Lower leg skin (tissue), 3 donors: ENCODE measurements at regions not wholly inside any gene's neighbourhood (a gene's known extent, or its start where the extent isn't known, plus 50 kb on each side); places are given as distances from the start of the nearest gene placed in this dataset.

Experiments used
- POLR2A ChIP-seq, 2 donors: fragments of 450-650 bp; IDR thresholded peaks; one replicate each; pipeline ENCODE4 v1.6.1; 2016 to 2017; ENCODE audit warnings: antibody characterized with exemption in 2 of 2, mild to moderate bottlenecking in 1 of 2, moderate library complexity in 1 of 2
- TF ChIP-seq, protein P1 (sequence below), 3 donors: fragments of 450-650 bp; IDR thresholded peaks; one replicate each; pipeline ENCODE4 v1.5.1; 2016; ENCODE audit warnings: antibody characterized with exemption in 3 of 3, mild to moderate bottlenecking in 3 of 3, moderate library complexity in 2 of 3

GRCh38 chr15:69648212-69648611 is 195.6 kb downstream of the RPLP1 start:
- TF ChIP-seq, protein P1, sequence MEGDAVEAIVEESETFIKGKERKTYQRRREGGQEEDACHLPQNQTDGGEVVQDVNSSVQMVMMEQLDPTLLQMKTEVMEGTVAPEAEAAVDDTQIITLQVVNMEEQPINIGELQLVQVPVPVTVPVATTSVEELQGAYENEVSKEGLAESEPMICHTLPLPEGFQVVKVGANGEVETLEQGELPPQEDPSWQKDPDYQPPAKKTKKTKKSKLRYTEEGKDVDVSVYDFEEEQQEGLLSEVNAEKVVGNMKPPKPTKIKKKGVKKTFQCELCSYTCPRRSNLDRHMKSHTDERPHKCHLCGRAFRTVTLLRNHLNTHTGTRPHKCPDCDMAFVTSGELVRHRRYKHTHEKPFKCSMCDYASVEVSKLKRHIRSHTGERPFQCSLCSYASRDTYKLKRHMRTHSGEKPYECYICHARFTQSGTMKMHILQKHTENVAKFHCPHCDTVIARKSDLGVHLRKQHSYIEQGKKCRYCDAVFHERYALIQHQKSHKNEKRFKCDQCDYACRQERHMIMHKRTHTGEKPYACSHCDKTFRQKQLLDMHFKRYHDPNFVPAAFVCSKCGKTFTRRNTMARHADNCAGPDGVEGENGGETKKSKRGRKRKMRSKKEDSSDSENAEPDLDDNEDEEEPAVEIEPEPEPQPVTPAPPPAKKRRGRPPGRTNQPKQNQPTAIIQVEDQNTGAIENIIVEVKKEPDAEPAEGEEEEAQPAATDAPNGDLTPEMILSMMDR (IDR thresholded peaks at IDR 0.05) = no peak
- TF ChIP-seq POLR2A (IDR thresholded peaks at IDR 0.05) = no peak
